Left forelimb (tissue), 1 donor: ENCODE measurements at regions not wholly inside any gene's neighbourhood (a gene's known extent, or its start where the extent isn't known, plus 50 kb on each side); places are given as distances from the start of the nearest gene placed in this dataset.
"Not testable (repeated sequence)": the region's sequence is repeated elsewhere in the genome, so short reads cannot be mapped to it uniquely, and the experiment has no call there.

ENCODE experiments used
- DNase-seq: peaks from one replicate; pipeline ENCODE4 v3.0.0-alpha.2; 2018; ENCODE audit warnings: low spot score

DNA sequence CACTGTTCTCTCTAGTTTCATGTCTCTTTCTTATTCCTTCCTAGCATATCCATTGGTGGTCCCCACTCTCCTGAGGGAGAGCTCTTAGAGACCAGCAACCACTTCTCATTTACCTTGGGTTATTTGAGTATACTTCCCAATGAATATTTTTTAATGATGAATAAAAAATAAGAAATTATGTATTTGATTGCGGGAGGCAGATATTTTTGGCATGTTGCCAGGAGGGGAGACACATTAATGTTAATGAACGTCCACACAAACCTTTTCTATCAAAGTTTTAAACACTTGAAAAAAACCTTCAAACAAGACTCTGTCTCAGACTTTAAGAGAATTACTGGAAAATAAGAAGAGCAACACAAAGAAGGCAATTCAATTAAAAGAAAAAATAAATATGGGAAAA is 260.6 kb upstream of the MAGI2 start:
- DNase-seq: no peak

DNA sequence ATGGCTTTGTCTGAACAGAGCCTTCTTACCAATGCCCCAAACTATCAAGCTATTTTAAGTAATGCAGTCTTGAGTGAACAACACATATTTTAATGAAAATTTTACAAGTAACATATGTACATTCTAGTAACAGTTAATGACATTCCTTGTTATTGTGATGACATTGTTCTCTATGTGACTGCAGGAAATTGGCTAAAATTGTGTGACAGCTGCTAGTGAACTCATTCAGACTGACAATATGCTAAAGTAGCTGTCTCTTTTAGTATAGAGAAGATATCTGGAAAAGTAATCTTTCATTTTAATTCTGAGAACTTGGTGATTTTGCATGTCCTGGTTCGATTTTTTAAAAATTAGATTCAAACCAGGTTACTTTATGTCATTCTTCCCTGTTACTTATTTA is 259.8 kb upstream of the MAGI2 start:
- DNase-seq: no peak

DNA sequence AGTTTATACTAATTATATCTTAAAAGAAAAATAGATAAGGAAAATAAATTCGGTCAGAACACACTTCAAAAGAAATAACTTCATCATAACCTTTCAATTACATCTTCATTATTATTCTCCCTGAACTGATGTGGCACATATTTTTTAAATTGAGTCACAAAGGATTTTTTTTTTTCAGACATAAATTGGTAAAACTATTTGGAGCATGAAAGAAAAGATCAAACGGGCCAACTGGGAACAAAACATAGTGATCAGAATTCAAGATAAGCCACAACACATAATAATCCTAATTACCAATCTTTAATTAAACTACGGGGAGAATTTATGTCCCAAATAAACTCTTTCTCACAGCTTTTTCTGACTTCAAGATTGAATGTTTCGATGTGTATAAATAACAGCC is 258.2 kb upstream of the MAGI2 start:
- DNase-seq: no peak

DNA sequence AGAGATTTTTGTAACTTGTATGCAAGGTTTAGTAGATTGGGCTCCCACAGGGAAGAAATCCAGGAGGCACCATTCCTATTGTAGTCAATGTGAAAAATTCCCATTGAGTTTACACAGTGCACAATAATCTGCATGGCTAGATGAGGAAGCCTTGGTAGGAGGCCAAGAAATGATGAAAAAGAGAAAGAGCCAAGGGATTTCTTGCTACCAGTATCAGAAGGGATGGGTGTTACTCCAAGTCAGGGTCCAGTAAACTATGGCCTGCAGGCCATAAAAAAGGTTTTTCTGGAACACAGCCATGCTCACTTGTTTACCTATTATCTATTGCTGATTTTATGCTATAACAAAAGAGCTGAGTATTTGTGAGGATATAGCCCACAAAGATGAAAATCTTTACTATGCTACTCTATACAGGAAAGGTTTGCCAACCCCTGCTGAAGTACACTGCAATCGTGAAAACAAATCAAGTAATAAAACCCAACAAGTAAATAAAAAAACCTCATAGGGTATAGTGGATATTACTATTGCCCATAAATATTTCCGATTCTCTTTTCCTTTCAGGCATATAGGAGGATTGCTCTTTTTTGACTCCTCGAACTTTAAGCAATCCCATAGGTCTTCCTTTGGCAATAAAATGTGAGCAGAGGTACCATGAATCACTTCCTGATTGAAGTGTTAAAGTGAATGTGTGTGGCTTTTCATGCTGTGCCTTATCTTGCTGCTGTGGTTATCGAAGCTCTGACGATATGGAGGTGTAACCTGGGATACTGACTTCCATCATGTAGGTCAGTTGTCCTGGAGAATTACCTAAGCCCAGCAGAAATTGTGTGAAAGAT is 256.3 kb upstream of the MAGI2 start:
- DNase-seq: no peak

DNA sequence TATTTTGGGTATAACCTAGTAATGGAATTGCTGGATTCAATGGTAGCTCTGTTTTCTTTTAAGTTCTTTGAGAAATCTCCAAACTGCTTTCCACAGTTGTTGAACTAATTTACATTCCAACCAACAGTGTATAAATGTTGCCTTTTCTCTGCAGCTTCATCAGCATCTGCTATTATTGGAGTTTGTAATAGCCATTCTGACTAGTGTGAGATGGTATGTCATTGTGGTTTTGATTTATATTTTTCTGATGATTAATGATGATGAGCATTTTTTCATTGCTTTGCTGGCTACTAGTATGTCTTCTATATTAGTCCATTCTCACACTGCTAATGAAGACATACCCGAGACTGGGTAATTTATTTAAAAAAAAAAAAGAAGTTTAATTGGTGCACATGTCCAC is 248.6 kb upstream of the MAGI2 start:
- no peak for DNase-seq

DNA sequence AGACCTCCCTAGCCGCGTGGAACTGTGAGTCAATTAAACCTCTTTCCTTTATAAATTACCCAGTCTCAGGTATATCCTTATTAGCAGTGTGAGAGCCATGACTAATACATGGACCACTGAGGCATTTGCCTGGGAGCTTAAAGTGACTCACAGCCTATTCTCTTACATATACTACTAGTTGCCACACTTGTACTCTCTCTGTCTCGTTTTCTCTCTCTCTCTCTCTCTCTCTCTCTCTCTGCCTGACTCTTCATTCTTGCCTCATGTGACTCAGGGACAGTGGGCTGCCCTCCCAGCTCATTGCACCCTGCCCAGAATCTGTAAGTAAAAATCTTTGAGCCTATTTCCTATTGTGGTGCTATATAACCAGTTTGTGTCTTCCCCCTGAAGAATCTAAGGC is 238.5 kb upstream of the MAGI2 start:
- DNase-seq: no peak

DNA sequence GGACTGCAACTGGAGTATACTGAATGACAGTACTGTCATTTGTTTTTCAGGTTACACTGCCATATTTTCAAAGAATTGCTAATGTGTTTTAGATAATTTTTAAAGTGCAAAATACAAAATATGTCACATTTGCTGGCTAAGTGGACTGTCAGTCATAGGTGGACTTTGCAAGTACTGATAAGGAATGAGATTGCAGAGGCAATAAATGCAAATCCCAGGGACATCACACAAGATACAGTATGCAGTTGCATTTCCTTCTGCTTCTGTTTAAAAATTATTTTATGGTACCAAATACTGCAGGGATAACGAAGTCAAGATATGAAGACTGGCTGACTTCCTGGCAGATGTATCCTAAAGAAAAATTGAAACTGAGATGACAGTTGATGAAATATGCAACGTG is 237.6 kb upstream of the MAGI2 start:
- no peak for DNase-seq

DNA sequence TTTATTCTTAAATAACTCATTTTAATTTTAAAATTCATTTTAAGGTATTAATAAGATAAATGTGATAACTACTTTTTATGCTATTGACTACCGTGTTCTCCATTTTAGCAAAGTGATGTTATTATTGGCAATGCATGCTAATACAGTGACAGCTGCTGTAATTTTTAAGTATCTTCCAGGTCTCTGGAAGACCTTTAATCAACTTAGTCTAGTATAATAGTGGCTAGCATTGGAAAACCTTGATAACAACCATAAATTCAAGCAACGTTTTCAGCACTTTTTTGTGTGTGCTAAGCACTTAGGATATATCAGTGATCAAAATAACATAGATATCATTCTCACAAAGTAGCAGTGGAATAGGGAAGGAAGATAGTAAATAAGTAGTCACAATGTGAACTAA is 230.9 kb upstream of the MAGI2 start:
- DNase-seq: no peak

DNA sequence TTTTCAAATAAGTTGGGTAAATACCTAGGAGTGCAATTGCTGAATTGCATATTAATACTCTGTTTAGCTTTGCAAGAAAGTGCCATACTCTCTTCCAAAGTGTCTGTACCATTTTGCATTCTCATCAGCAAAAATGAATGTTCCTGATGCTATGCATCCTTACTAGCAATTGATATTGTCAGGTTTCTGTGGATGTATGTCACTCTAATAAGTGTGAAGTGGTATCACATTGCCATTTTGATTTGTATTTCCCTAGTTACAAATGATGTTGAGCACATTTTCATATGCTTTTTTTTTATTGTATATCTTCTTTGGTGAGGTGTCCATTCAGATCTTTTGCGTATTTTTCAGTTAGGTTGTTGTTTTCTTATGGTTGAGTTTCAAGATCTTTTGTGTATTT is 230.4 kb upstream of the MAGI2 start:
- no peak for DNase-seq

DNA sequence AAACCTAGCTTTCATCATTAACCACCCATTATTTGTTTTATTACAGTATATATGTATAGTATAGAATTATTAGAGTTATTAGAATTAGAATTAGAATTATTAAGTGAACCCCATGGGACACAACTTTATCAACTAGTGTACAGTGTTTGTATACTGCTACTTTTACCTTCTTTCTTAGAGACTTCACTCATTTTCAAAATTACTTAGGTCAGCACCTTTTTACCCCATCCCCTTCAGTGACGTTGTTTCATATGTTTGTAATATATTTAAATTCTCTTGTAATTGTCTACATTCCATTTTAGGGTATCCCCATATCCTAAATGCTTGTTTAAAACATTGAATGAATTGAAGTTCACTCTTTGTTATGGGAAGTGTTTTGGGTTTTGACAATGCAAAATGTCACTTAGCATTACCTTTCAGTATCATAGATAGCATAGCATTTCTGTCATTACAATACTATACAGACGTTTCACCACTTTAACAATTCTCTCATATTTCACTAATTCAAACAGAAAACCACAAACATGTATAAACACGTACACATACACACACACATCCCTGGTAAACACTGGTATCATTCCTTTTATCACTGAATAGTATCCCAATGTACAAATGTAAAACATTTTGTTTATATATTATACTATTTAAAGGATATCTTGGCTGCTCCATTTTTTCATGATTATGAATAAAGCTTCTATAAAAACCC is 229.9 kb upstream of the MAGI2 start:
- no peak for DNase-seq

DNA sequence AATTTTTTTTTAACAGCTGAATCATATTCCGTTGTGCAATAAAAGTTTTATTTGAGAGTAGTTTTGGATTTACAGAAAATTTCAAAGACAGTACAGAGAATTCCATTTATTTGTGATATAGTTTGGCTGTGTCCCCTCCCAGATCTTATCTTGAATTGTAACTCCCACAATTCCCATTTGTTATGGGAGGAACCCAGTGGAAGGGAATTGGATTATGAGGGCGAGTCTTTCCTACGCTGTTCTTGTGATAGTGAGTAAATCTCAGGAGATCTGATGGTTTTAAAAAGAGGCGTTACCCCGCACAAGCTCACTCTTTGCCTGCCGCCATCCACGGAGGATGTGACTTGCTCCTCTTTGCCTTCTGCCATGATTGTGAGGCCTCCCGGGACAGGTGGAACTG is 228.0 kb upstream of the MAGI2 start:
- no peak for DNase-seq

DNA sequence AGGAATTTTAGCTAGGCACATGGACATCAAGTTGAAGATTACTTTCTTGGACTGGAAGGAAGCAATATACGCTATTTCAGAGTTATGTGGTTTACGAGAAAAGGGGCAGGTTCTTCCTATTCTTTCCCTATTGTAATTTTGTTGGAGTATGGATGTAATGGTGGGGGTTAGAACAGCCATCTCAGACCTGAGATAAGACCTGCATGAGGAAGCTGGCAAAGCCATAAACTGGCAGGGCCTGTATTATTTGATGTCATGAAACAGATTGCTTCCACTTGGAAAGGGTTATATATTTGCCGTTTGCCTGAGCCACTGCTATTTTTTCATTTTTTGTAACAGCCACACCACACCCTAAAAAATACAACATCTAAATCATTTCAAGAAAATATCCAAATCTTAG is 220.5 kb upstream of the MAGI2 start:
- DNase-seq: no peak

DNA sequence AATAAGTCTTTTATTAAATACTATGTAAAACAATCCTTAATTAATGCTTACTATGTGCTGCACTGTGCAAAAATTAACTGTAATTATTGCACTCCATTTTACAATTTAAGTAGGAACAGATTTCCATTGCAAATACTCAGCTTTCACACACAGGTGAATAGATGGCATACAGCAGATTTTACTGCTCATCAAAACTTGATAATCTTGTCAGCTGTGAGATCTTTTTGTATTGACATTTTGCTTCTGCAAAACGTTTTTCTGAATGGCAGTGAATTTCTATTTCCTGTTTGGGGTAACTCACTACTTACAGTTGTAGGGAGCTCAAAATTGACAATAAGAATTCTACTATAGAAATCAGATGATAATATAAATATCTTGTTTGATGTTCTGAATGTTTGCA is 220.0 kb upstream of the MAGI2 start:
- no peak for DNase-seq

DNA sequence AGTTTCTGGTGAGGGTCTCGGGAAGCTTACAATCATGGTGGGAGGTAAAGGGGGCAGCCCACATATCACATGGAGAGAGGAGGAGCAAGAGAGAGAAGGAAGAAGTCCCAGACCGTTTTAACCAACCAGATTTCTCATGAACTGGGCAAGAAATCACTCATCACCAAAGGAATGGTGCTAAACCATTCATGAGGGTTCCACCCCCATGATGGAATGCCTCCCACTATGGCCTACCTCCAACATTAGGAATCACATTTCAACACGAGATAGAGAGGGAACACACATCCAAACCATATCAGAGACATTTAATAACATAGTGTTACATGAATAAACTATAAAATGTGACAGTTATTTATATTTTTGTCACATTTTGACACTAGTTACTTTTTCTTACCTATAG is 214.8 kb upstream of the MAGI2 start:
- DNase-seq: no peak

DNA sequence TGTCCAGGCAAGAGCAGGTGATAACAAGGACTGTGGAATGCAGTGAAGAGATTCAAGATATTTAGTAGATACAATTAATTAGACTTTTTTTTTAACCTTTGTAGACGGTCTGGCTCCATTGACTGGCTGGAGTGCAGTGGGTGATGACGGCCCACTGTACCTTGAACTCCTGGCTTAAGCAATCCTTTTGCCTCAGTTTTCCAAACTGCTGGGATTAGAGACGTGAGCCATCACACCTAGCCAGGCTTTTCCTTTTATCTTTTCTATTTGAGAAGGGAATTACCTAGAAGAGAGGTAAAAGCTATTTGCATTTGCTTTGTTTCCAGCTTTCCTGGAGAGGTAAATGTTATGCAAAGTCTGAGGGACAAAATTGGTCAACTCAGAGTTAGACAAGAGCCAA is 213.0 kb upstream of the MAGI2 start:
- DNase-seq: no peak

DNA sequence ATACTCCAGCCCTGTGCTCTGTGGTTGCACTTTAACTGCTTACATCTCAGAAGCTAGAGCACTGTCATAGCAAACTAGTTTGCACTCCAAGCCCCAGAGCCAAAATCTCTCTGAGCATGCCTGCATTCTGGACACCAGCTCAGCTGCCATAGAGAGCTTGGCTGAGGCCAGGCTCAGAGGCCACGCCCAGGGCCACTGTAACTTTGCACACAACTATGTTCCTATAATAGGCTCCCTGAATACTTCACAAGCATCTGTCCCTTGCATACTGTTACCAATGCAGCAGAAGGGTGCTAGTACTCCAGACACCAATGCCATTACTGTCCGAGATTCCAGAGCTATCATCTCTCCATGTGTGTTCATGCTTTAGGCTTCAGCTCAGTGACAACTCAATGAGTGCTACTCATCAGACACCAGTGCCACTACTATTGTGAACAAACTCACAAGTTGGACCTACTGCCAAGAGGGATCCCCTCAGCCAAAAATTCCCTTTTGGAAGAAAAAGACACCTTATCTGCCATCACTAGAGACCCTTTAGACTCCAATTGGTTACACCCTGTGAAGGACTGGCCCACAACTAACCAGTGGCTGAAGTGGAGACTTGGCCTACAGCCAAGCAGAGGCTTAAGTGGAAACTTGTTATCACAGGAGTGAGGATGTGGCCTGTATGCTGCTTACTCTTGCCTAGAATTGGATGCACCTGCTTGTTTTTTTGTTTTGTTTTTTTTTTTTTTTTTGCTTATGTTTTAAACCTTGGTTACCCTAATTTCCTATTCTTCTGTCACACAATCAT is 211.6 kb upstream of the MAGI2 start:
- no peak for DNase-seq

DNA sequence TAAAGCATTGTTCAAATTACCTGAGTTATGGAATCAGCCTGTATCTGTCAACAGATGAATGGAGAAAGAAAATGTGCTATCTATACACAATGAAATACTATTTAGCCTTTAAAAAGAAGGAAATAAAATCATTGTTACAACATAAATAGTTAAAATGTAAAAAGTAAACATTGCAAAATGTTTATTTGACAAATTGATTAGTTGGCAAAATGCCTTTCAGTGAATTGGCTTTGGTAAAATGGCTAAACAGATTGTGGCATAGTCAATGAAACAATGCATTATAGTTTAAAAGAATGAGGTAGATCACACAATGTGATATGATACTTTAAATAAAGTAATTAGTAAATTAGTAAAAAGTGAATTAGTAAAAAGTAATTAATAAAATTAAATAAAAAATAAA is 204.8 kb upstream of the MAGI2 start:
- no peak for DNase-seq

DNA sequence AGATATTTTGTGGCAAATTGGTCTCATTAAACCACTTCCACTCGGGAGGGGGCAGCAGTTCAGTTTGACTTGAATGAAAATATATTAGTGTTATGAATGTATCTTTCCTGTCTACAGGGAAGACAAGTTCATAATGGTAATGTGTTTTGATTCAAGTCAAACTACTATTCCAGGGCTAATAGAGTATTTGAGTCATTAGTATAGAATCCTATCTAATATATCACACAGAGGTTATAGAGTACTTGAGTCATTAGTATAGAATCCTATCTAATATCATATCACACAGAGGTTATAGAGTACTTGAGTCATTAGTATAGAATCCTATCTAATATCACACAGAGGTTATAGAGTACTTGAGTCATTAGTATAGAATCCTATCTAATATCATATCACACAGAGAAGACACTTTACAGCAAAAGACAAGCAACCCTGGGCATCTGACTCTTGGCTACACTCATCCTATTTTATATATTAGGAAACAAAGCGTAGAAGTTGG is 199.7 kb upstream of the MAGI2 start:
- DNase-seq: no peak

DNA sequence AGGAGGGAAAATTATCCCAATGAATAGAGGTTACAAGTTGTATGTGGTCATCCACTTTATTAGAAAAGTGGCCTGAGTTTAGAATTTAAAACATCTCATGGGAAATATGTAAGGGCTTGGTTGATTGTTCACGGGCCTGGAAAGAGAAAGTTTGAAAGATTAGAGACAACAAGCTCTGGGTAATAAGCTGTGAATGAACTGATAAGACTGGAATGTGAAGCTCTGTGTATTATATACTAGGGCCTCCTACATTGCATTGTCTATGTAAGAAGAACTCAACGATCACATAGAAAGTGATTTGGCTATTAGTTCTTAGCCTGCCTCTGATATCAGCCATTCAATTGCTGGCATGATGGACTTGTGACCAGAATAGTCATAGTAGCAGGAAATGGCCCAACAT is 199.2 kb upstream of the MAGI2 start:
- no peak for DNase-seq

DNA sequence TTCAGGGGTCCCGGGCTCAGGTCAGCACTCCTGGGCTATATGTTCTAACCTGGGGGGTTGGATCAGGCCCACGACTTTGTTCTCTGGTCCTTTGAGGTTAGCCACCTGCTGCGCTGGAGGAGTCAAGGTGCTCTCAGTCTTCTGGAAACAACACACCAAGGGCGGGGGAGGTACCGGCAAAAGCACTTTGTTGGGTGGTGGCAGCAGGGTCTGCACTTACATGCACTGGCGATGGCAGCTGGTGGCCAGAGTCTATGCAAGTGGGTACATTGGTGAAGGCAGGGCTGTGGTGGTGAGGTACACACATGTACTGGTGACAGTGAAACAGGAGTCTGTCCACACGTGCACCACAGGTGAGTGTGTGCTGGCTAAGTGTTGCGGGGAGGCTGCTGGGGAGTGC is 194.2 kb upstream of the MAGI2 start:
- no peak for DNase-seq

DNA sequence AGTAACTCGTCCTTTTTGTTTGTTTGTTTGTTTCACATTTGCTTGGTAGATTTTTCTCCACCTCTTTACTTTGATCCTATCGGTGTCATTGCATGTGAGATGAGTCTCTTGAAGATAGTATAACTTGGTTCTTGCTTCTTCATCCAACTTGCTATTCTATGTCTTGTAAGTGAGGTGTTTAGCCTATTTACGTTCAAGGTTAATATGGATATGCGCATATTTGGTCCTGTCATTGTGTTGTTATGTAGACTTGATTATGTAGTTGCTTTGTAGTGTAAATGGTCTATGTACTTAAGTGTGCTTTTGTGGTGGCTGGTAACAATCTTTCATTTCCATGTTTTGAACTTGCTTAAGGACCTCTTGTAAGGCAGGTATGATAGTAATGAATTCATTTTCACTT is 192.8 kb upstream of the MAGI2 start:
- no peak for DNase-seq

DNA sequence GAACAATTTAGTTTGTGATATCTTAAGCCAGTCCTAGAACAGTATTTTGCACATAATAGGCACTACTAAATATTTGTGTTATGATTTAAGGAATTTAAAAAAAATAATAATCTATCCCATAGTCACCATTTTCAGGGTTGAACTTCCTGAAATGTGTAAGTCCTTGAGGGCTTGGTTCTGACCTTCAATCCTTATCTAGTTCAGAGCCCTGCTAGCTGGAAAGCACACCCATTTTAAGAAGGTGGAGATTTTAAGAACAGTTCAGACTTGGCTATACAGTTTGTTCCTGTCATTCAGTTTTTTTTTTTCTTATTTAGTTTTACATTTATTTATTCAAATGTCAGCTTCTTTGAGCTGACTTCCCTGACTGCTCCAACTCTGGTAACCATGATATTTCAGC is 183.4 kb upstream of the MAGI2 start:
- DNase-seq: no peak

DNA sequence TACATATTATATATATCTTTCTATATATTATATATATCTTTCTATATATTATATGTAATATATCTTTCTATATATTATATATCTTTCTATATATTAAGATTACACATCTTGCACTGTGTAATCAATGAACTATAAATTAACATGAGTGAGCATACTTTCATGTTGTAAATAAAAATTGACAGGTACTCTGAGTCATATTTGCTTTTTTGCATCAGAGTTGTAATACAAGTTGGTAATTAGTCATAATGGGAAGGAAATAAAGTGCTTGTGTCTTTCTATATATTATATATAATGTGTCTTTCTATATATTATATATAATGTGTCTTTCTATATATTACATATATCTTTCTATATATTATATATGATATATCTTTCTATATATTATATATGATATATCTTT is 172.5 kb upstream of the MAGI2 start:
- DNase-seq: not testable (repeated sequence)
